ENCODE measurements at regions not wholly inside any gene's neighbourhood (a gene's known extent, or its start where the extent isn't known, plus 50 kb on each side); places are given as distances from the start of the nearest gene placed in this dataset.

GRCh38 chr13:99752373-99752772 is 219.2 kb downstream of the ZIC5 start:
- no peaks in the 10 kb centered on the region for H3K4me1 ChIP-seq
- no peaks in the 10 kb centered on the region for H3K9me3 ChIP-seq
- TF ChIP-seq POLR2A (IDR thresholded peaks at IDR 0.05): no peak
- TF ChIP-seq CTCF (IDR thresholded peaks at IDR 0.05): no peak
- no peaks in the 10 kb centered on the region for H3K27me3 ChIP-seq
- DNase-seq: no peak
- no peak overlapping the region for H3K4me3 ChIP-seq
- no peak overlapping the region for H3K27ac ChIP-seq
- intact Hi-C loops (cut with DNase I; ENCODE audit: low total_unique reads): no loop called here
- H3K36me3 ChIP-seq: no peaks in the 10 kb centered on the region

DNA sequence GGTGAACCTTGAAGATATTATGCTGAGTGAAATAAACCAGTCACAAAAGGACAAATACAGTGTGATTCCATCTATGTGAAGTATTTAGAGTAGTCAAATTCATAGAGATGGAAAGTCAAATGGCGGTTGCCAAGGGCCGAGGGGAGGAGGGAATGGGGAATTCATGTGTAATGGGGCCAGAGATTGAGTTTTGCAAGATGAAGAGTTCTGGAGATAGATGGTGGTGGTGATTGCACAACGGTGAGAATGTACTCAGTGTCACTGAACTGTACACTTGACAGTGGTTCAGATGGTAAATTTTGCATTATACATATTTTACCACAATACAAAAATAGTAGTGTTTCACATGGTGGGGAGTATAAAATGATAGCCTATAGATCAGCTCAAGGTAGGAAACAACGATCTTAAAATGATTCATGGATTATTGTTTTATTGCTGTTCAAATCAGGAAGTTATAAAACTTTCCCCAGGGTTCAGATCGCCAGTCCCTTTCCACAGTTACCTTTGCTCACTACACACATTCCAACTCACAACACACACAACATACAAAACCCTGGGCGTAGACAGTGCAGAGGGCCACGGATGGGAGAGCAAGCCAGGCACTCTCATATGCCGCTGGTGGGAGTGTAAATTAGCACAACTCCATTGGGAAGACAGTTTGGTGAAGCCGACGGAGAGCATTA is 219.9 kb downstream of the ZIC5 start:
- Histone ChIP-seq H3K36me3 (no peaks in the 10 kb centered on the region), H3K27me3 (no peaks in the 10 kb centered on the region), H3K27ac (no peak overlapping the region), H3K4me1 (no peaks in the 10 kb centered on the region), H3K9me3 (no peaks in the 10 kb centered on the region), H3K4me3 (no peak overlapping the region)
- intact Hi-C loops (cut with DNase I; ENCODE audit: low total_unique reads): no loop called here
- no peak for TF ChIP-seq POLR2A (IDR thresholded peaks at IDR 0.05)
- no peak for TF ChIP-seq CTCF (IDR thresholded peaks at IDR 0.05)
- no peak for DNase-seq

- TF ChIP-seq CTCF (IDR thresholded peaks at IDR 0.05): no peak
- TF ChIP-seq POLR2A (IDR thresholded peaks at IDR 0.05): no peak
- no peak for DNase-seq
- no peaks in the 10 kb centered on the region for H3K4me1 ChIP-seq
- no peaks in the 10 kb centered on the region for H3K27me3 ChIP-seq
- intact Hi-C loops (cut with DNase I; ENCODE audit: low total_unique reads): no loop called here
- no peak overlapping the region for H3K4me3 ChIP-seq
- no peaks in the 10 kb centered on the region for H3K36me3 ChIP-seq
- H3K27ac ChIP-seq: no peak overlapping the region
- no peaks in the 10 kb centered on the region for H3K9me3 ChIP-seq
These were observed 220.6 kb downstream of the ZIC5 start for GRCh38 chr13:99750951-99751350.

DNA sequence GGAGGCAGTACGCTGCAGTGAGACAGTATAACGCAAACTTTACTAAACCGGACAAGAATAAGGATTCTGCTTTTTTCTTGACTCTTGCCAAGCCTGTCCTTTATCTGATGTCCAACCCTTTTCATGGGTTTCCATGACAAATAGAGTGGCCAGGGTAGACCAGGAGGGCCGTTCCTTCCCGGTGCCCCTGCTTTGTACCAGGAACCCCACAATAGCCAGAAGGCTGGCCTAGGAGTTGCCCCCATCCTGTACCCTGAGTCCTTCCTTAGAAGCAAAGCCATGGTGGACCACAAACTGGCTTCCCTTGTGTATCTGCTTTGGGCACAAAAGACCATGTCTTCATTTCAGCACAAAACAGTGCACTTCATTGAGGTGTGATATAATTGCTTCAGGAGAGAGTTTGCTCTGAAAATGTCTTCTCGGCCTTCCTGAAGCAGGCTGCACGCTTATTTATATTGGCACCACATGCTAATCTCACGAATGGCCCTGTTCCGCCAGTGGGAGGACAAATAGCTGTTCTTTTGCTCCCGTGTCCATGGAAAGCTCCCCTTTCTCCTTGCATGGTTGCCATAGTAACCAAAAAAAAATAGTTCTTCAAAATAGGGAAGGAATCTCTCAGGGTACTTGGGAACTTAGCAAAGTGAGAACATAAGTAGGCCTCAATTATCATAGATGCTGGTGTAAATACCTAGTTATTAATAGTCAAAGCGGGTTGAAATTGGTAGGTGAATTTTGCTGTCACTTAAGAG is 222.1 kb downstream of the ZIC5 start:
- Histone ChIP-seq H3K9me3 (no peaks in the 10 kb centered on the region), H3K4me1 (no peaks in the 10 kb centered on the region), H3K4me3 (no peak overlapping the region), H3K27me3 (no peaks in the 10 kb centered on the region), H3K27ac (no peak overlapping the region), H3K36me3 (no peaks in the 10 kb centered on the region)
- TF ChIP-seq CTCF (IDR thresholded peaks at IDR 0.05): no peak
- TF ChIP-seq POLR2A (IDR thresholded peaks at IDR 0.05): no peak
- DNase-seq: no peak
- intact Hi-C loops (cut with DNase I; ENCODE audit: low total_unique reads): no loop called here

DNA sequence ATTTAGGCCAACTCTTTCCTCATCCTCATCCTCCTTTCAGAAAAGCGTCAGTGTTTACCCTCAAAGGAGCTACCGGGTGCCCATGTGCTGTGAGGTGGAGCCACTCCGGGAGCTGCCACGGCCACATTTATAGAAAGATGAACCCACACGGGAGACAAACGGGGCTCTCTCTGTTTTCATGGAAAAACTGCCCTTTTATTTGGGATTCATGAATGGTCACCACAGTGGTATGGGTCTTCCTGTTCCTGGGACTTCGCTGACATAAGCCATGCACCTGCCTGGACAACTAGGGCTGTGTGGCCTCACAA is 224.2 kb downstream of the ZIC5 start:
- TF ChIP-seq POLR2A (IDR thresholded peaks at IDR 0.05): no peak
- TF ChIP-seq CTCF (IDR thresholded peaks at IDR 0.05): no peak
- no peaks in the 10 kb centered on the region for H3K27me3 ChIP-seq
- intact Hi-C loops (cut with DNase I; ENCODE audit: low total_unique reads): no loop called here
- no peak overlapping the region for H3K27ac ChIP-seq
- DNase-seq: no peak
- no peaks in the 10 kb centered on the region for H3K36me3 ChIP-seq
- no peaks in the 10 kb centered on the region for H3K4me1 ChIP-seq
- no peaks in the 10 kb centered on the region for H3K9me3 ChIP-seq
- no peak overlapping the region for H3K4me3 ChIP-seq

All from uterus (tissue), 3 donors.